SU-DHL-6 (cell line): ENCODE measurements at regions not wholly inside any gene's neighbourhood (a gene's known extent, or its start where the extent isn't known, plus 50 kb on each side); places are given as distances from the start of the nearest gene placed in this dataset.

ENCODE experiments used
- CTCF ChIP-seq: fragments of 200-600 bp; sonication (generic); IDR thresholded peaks from one replicate; pipeline ENCODE4 v1.5.1; 2017; ENCODE audit warnings: antibody characterized with exemption, mild to moderate bottlenecking, low read length, moderate library complexity; ENCODE audit not compliant: insufficient read depth, poor library complexity, severe bottlenecking
- EZH2phosphoT487 ChIP-seq: fragments of 200-600 bp; sonication (generic), shearing (Covaris generic); conservative IDR thresholded peaks from 2 replicates; pipeline ENCODE4 v1.6.1; 2018; ENCODE audit warnings: mild to moderate bottlenecking, antibody characterized with exemption, low read length, moderate library complexity, mixed read lengths

GRCh38 chr4:180578175-180578574 lies 1665.0 kb upstream of the TENM3 start:
- TF ChIP-seq EZH2phosphoT487: no peak
- no peak for TF ChIP-seq CTCF
